ENCODE measurements at regions not wholly inside any gene's neighbourhood (a gene's known extent, or its start where the extent isn't known, plus 50 kb on each side); places are given as distances from the start of the nearest gene placed in this dataset.

GRCh38 chr4:178273168-178273567, 830.9 kb upstream of the AGA start:
- TF ChIP-seq, protein P1, sequence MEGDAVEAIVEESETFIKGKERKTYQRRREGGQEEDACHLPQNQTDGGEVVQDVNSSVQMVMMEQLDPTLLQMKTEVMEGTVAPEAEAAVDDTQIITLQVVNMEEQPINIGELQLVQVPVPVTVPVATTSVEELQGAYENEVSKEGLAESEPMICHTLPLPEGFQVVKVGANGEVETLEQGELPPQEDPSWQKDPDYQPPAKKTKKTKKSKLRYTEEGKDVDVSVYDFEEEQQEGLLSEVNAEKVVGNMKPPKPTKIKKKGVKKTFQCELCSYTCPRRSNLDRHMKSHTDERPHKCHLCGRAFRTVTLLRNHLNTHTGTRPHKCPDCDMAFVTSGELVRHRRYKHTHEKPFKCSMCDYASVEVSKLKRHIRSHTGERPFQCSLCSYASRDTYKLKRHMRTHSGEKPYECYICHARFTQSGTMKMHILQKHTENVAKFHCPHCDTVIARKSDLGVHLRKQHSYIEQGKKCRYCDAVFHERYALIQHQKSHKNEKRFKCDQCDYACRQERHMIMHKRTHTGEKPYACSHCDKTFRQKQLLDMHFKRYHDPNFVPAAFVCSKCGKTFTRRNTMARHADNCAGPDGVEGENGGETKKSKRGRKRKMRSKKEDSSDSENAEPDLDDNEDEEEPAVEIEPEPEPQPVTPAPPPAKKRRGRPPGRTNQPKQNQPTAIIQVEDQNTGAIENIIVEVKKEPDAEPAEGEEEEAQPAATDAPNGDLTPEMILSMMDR (IDR thresholded peaks at IDR 0.05) = no peak
- ATAC-seq (no peak), DNase-seq (no peak)
- no peaks in the 10 kb centered on the region for H3K27me3 ChIP-seq
- no peak overlapping the region for H3K27ac ChIP-seq
- no peaks in the 10 kb centered on the region for H3K4me1 ChIP-seq
- H3K4me3 ChIP-seq = no peak overlapping the region
- peaks cover 0 to 5% (median 0%) of the 10 kb centered on the region in 11 donors for H3K9me3 ChIP-seq
- H3K36me3 ChIP-seq = no peaks in the 10 kb centered on the region
- WGBS, 2 donors = 84 to 86% methylated on average over 2 of the region's 2 CpGs
- intact Hi-C loops (cut with DNase I) = no loop called here

DNA sequence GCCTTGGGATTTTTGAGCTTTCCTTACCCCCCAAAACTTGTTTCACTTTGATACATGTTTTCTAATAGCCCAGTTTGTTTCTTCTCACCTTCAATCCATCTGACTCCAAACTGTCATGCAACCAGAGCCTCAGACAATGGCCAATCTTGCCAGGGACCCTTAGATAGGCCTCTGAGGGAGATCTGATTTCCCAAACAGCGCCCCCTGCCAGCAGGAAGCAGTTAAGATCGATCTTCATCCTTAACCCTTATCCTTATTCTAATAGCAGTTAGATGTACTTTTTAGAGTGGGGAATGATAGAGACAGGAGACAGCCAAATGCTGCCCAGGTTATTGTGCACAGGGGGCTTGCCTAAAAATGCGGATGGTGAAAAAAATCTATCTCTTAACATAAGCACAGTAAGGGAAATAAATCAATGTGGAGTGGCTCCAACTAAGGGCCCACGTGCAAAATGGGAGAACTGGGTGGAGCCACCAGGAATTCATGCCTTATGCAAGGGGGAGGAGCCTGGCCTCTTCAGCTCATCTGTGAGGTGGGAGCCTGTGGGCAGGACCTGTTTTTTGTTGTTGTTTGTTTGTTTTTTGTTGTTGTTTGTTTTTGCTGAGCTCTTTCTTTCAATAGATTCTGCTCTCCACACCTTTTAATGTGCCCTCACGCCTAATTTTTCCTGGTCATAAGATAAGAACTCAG, 833.6 kb upstream of the AGA start:
- Histone ChIP-seq H3K27ac (no peak overlapping the region), H3K27me3 (no peaks in the 10 kb centered on the region), H3K9me3 (no peaks in the 10 kb centered on the region), H3K36me3 (no peaks in the 10 kb centered on the region), H3K4me1 (no peaks in the 10 kb centered on the region), H3K4me3 (no peak overlapping the region)
- no peak for ATAC-seq
- intact Hi-C loops (cut with DNase I) = no loop called here
- DNase-seq = no peak
- TF ChIP-seq, protein P1 (IDR thresholded peaks at IDR 0.05) = no peak
- 64 to 65% methylated on average over 5 of the region's 5 CpGs for WGBS, 2 donors

GRCh38 chr4:178280362-178280761, 838.1 kb upstream of the AGA start:
- 36 to 51% methylated on average over 4 of the region's 4 CpGs for WGBS, 2 donors
- H3K27me3 ChIP-seq = no peaks in the 10 kb centered on the region
- no peak for ATAC-seq
- H3K36me3 ChIP-seq = no peaks in the 10 kb centered on the region
- no peak overlapping the region for H3K27ac ChIP-seq
- DNase-seq = no peak
- intact Hi-C loops (cut with DNase I) = no loop called here
- H3K4me1 ChIP-seq = no peaks in the 10 kb centered on the region
- no peaks in the 10 kb centered on the region for H3K9me3 ChIP-seq
- H3K4me3 ChIP-seq = no peak overlapping the region
- TF ChIP-seq, protein P1 (IDR thresholded peaks at IDR 0.05) = no peak

GRCh38 chr4:178288462-178288861, 846.2 kb upstream of the AGA start:
- no peaks in the 10 kb centered on the region for H3K4me1 ChIP-seq
- H3K4me3 ChIP-seq = no peak overlapping the region
- TF ChIP-seq, protein P1 (IDR thresholded peaks at IDR 0.05) = no peak
- H3K36me3 ChIP-seq = no peaks in the 10 kb centered on the region
- H3K27ac ChIP-seq = no peak overlapping the region
- no peaks in the 10 kb centered on the region for H3K27me3 ChIP-seq
- intact Hi-C loops (cut with DNase I) = no loop called here
- DNase-seq (no peak), ATAC-seq (no peak)
- peaks cover 0 to 5% (median 0%) of the 10 kb centered on the region in 11 donors for H3K9me3 ChIP-seq
